ENCODE measurements at regions not wholly inside any gene's neighbourhood (a gene's known extent, or its start where the extent isn't known, plus 50 kb on each side); places are given as distances from the start of the nearest gene placed in this dataset.

DNA sequence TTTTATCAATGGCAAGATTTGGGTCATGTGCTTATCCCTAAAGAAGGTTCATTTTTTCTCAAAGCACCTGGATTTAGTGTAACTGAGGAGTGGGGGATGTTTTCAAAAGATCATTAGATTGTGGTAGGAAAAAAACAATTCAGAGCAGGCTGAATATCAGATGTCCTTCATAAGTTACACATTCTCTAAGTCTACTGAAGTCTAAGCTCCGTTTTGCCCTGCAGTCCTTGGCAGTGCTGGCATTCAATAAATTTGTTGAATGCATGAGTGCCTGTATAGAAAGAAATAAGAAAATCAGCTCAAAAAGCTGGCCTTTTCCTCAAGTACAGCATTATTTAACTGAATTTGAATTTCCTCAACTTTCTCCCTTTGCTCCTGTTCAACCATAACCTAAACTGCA lies 819.0 kb upstream of the GRM7 start:
- H3K27ac ChIP-seq (ENCODE audit: low read depth, low read length): no peak overlapping the region
- TF ChIP-seq, protein P1, sequence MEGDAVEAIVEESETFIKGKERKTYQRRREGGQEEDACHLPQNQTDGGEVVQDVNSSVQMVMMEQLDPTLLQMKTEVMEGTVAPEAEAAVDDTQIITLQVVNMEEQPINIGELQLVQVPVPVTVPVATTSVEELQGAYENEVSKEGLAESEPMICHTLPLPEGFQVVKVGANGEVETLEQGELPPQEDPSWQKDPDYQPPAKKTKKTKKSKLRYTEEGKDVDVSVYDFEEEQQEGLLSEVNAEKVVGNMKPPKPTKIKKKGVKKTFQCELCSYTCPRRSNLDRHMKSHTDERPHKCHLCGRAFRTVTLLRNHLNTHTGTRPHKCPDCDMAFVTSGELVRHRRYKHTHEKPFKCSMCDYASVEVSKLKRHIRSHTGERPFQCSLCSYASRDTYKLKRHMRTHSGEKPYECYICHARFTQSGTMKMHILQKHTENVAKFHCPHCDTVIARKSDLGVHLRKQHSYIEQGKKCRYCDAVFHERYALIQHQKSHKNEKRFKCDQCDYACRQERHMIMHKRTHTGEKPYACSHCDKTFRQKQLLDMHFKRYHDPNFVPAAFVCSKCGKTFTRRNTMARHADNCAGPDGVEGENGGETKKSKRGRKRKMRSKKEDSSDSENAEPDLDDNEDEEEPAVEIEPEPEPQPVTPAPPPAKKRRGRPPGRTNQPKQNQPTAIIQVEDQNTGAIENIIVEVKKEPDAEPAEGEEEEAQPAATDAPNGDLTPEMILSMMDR (IDR thresholded peaks at IDR 0.05; ENCODE audit: insufficient read depth, low read length, poor library complexity, severe bottlenecking): no peak
- no peak for TF ChIP-seq EZH2phosphoT487 (conservative IDR thresholded peaks at IDR 0.05; ENCODE audit: low read length)
- no peaks in the 10 kb centered on the region for H3K79me2 ChIP-seq (ENCODE audit: insufficient read depth, low read length)
- H3K36me3 ChIP-seq (ENCODE audit: low read length): no peaks in the 10 kb centered on the region
- no peak overlapping the region for H3K4me3 ChIP-seq (ENCODE audit: insufficient read depth, low read length, poor library complexity, severe bottlenecking)
- H3F3A ChIP-seq (ENCODE audit: insufficient read depth): no peaks in the 10 kb centered on the region
- H3K9ac ChIP-seq (ENCODE audit: low read length): no peak overlapping the region
- H3K27me3 ChIP-seq (ENCODE audit: low read length): no peaks in the 10 kb centered on the region
- no peaks in the 10 kb centered on the region for H4K20me1 ChIP-seq (ENCODE audit: low read depth, low read length)
- no peaks in the 10 kb centered on the region for H3K9me3 ChIP-seq (ENCODE audit: insufficient read depth, low read length)
- H3K9me2 ChIP-seq (replicated peaks; ENCODE audit: insufficient read depth, low read length): no peaks in the 10 kb centered on the region
- no peak overlapping the region for H3K4me2 ChIP-seq (ENCODE audit: low read depth, low read length, poor library complexity, severe bottlenecking)
- H2AFZ ChIP-seq (ENCODE audit: low read depth, low read length, severe bottlenecking): no peak overlapping the region

DNA sequence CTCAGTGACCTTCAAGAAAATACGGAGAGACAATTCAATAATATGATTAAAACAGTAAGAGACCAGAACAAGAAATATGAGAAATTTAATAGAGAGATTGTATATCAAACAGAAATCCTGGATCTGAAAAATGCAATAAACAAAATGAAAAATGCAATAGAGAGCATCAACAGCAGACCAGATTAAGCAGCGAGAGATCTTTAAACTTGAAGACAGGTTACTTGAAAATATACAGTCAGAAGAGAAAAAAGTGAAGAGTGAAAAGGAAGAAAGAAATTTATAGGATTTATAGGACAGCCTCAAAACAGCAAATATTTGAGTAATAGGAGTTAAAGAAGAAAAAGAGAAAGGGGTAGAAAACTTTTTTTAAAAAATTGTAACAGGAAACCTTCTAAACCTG lies 813.9 kb upstream of the GRM7 start:
- Histone ChIP-seq H3K27ac (ENCODE audit: low read depth, low read length) (no peak overlapping the region), H3K9me2 (replicated peaks; ENCODE audit: insufficient read depth, low read length) (no peaks in the 10 kb centered on the region), H3K4me3 (ENCODE audit: insufficient read depth, low read length, poor library complexity, severe bottlenecking) (no peak overlapping the region), H4K20me1 (ENCODE audit: low read depth, low read length) (no peaks in the 10 kb centered on the region), H3K9me3 (ENCODE audit: insufficient read depth, low read length) (no peaks in the 10 kb centered on the region), H3K27me3 (ENCODE audit: low read length) (no peaks in the 10 kb centered on the region), H3K4me2 (ENCODE audit: low read depth, low read length, poor library complexity, severe bottlenecking) (no peak overlapping the region), H3K36me3 (ENCODE audit: low read length) (no peaks in the 10 kb centered on the region), H3F3A (ENCODE audit: insufficient read depth) (no peaks in the 10 kb centered on the region), H3K9ac (ENCODE audit: low read length) (no peak overlapping the region), H2AFZ (ENCODE audit: low read depth, low read length, severe bottlenecking) (no peak overlapping the region), H3K79me2 (ENCODE audit: insufficient read depth, low read length) (no peaks in the 10 kb centered on the region)
- TF ChIP-seq EZH2phosphoT487 (conservative IDR thresholded peaks at IDR 0.05; ENCODE audit: low read length): no peak
- TF ChIP-seq, protein P1 (IDR thresholded peaks at IDR 0.05; ENCODE audit: insufficient read depth, low read length, poor library complexity, severe bottlenecking): no peak

GRCh38 chr3:6060251-6060650 lies 800.7 kb upstream of the GRM7 start:
- H3K36me3 ChIP-seq (ENCODE audit: low read length): no peaks in the 10 kb centered on the region
- H3K9me2 ChIP-seq (replicated peaks; ENCODE audit: insufficient read depth, low read length): no peaks in the 10 kb centered on the region
- TF ChIP-seq, protein P1 (IDR thresholded peaks at IDR 0.05; ENCODE audit: insufficient read depth, low read length, poor library complexity, severe bottlenecking): no peak
- no peak overlapping the region for H3K4me2 ChIP-seq (ENCODE audit: low read depth, low read length, poor library complexity, severe bottlenecking)
- H3K27ac ChIP-seq (ENCODE audit: low read depth, low read length): no peak overlapping the region
- no peaks in the 10 kb centered on the region for H3K9me3 ChIP-seq (ENCODE audit: insufficient read depth, low read length)
- no peaks in the 10 kb centered on the region for H4K20me1 ChIP-seq (ENCODE audit: low read depth, low read length)
- H3F3A ChIP-seq (ENCODE audit: insufficient read depth): no peaks in the 10 kb centered on the region
- no peaks in the 10 kb centered on the region for H3K27me3 ChIP-seq (ENCODE audit: low read length)
- no peak overlapping the region for H3K4me3 ChIP-seq (ENCODE audit: insufficient read depth, low read length, poor library complexity, severe bottlenecking)
- no peak overlapping the region for H3K9ac ChIP-seq (ENCODE audit: low read length)
- no peak overlapping the region for H2AFZ ChIP-seq (ENCODE audit: low read depth, low read length, severe bottlenecking)
- H3K79me2 ChIP-seq (ENCODE audit: insufficient read depth, low read length): no peaks in the 10 kb centered on the region
